ENCODE measurements at regions not wholly inside any gene's neighbourhood (a gene's known extent, or its start where the extent isn't known, plus 50 kb on each side); places are given as distances from the start of the nearest gene placed in this dataset.
A peak's percentile ranks its signal among the peaks of the same experiment; 100 is the strongest.
"Not testable (repeated sequence)": the region's sequence is repeated elsewhere in the genome, so short reads cannot be mapped to it uniquely, and the experiment has no call there.

DNA sequence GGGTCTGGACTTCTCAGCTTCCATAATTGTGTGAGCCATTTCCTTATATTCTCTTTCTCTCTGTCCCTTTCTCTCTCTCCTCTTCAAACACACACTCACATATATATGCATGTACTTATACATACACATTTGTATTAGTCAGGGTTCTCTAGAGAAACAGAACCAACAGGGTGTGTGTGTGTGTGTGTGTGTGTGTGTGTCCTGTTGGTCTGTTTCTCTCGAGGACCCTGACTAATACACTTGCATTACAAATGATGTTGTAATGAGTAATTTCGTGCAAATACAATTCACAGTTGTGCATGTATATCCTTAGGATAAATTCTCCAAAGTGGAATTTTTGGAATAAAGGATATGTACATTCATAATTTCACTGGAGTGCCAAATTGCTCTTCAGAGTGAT, 115.3 kb downstream of the NPIPB5 start:
- peak; percentile 46 for DNase-seq (ENCODE audit: low read depth)

GRCh38 chr16:22627043-22627442, 116.4 kb downstream of the NPIPB5 start:
- DNase-seq (ENCODE audit: low read depth) = no peak

DNA sequence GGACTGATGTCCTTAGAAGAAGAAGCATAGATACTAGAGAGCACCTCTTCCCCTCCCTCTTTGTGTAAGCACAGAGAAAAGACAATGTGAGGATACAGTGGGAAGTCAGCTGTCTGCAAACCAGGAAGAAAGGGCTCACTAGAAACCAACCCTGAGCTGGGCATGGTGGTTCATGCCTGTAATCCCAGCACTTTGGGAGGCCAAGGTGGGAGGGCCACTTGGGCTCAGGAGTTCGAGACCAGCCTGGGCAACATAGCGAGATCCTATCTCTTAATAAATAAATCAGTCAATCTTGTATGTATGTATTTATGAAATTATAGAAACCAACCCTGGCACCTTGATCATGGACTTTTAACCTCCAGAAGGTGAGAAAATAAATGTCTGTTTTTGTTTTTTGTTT, 118.3 kb downstream of the NPIPB5 start:
- no peak for DNase-seq (ENCODE audit: low read depth)

GRCh38 chr16:22630242-22630641, 119.6 kb downstream of the NPIPB5 start:
- no peak for DNase-seq (ENCODE audit: low read depth)

- no peak for DNase-seq (ENCODE audit: low read depth)
These were observed 120.6 kb downstream of the NPIPB5 start for GRCh38 chr16:22631264-22631663.

GRCh38 chr16:22632606-22633005, 121.9 kb downstream of the NPIPB5 start:
- no peak for DNase-seq (ENCODE audit: low read depth)

DNA sequence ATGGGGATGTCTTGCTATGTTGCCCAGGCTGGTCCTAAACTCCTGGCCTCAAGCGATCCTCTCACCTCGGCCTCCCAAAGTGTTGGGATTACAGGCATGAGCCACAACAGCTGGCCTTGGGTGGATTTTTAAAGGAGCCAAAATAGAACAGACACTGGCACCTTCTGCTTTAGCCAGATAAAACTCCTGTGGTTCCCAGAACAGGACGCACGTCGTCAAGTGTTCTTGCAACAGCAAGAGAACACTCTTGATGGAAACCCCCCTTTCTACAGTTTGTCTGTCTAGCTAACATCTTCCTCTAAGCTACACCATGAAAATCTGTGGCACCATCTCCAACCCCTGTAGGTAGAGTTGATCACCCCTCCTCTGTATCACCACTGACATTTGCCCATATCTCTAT, 122.6 kb downstream of the NPIPB5 start:
- DNase-seq (ENCODE audit: low read depth) = no peak

GRCh38 chr16:22633799-22634198, 123.1 kb downstream of the NPIPB5 start:
- no peak for DNase-seq (ENCODE audit: low read depth)

DNA sequence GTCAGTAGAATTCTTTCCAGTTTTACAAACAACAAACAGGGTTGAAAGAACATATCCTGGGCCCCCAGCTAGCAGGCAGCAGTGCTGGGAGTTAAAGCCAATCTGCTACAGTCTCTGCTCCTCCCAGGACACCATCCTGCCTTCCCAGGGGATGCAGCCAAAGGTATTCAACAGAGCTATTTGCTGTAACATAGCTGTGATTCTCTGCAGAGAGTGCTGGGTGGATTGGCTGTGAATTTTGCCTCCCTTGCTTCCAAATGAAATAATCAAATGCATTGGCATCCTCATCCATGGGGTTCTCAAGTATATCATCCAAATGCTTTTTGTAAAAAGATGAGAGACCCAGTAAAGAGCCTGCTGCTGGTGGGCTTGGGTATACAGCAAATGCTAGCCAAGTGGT, 124.3 kb downstream of the NPIPB5 start:
- no peak for DNase-seq (ENCODE audit: low read depth)

DNA sequence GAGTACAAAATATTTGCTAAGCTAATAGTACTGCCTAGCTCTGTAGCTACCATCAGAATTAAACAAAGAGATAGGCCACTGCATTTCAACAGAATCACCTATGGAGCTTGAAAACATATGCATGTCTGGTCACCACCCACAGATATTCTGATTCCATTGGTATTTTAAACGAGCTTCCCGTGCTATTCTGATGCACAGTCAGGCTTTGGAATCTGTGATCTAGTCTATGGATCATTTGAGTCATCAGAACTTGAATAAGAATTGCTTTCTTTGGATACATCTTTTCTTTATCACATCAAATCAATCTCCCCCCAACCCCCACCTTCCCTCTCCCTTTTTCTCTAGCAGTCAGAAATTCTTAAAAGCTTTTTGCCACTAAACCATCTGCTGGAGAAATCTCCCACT, 124.7 kb downstream of the NPIPB5 start:
- peak; percentile 27 for DNase-seq (ENCODE audit: low read depth)

GRCh38 chr16:22635801-22636200, 125.1 kb downstream of the NPIPB5 start:
- no peak for DNase-seq (ENCODE audit: low read depth)

- DNase-seq (ENCODE audit: low read depth) = peak; percentile 75
These were observed 127.9 kb downstream of the NPIPB5 start for GRCh38 chr16:22638393-22639206.

- DNase-seq (ENCODE audit: low read depth) = peak; percentile 50
These were observed 130.5 kb downstream of the NPIPB5 start for GRCh38 chr16:22641131-22641628.

DNA sequence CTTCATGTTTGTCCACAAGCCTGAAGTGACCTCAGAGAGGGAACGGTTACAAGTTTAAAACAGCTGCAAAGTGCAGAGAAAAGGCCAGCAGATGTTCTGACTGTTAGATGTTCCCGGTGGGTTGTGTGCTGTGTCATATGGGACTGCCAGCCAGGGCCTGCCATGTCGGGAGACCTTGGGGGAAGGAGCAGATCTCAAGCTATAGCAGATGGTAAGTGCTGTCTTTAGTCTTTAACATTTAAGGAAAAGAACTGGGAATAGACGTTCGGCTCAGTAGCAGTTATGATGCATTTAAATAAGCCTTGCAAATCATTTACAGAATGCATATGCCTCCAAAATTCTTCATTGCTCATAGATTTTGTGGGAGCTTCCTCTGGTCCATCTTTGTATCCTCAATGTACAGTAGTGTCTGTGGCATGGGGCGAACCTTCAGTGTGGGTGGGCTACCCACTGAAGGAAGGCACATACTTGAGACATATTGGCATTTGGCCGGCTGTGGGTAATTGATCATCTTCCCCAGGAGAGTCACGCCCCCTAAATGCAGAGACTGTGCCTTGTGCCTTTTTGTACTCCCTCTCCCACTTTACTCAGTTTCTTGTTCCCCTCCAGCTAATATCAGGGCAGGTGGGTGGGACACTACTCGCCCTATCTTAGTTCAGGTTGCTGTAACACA, 131.9 kb downstream of the NPIPB5 start:
- no peak for DNase-seq (ENCODE audit: low read depth)

DNA sequence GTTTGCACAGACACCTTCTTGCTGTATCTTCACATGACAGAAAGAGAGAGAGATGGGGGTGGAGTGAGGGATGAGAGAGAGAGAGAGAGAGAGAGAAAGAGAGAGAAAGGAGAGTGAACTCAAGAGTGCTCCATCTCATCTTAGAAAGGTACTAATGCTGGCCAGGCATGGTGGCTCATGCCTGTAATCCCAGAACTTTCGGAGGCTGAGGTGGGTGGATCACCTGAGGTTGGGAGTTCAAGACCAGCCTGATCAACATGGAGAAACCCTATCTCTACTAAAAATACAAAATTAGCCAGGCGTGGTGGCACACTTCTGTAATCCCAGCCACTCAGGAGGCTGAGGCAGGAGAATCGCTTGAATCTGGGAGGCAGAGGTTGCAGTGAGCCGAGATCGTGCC, 132.5 kb downstream of the NPIPB5 start:
- DNase-seq (ENCODE audit: low read depth) = not testable (repeated sequence)

DNA sequence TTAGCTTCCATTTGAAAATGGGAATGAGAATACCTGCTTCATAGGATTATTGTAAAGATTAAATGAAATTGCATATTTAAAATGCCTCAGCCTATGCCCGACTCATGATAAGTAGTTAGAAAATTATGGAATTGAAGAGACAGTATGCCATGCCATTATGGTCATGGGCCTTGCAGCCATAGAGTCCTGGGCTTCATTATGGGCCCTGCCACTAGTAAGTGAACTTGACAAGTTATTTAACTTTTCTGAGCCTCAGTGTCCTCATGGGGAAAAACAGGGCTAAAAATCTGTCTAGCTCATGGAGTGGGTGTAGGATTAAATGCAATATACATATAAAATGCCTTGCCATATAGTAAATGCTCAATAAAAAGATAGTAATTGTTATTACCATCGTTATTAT, 133.2 kb downstream of the NPIPB5 start:
- DNase-seq (ENCODE audit: low read depth) = no peak

- no peak for DNase-seq (ENCODE audit: low read depth)
These were observed 135.2 kb downstream of the NPIPB5 start for GRCh38 chr16:22645868-22646267.

DNA sequence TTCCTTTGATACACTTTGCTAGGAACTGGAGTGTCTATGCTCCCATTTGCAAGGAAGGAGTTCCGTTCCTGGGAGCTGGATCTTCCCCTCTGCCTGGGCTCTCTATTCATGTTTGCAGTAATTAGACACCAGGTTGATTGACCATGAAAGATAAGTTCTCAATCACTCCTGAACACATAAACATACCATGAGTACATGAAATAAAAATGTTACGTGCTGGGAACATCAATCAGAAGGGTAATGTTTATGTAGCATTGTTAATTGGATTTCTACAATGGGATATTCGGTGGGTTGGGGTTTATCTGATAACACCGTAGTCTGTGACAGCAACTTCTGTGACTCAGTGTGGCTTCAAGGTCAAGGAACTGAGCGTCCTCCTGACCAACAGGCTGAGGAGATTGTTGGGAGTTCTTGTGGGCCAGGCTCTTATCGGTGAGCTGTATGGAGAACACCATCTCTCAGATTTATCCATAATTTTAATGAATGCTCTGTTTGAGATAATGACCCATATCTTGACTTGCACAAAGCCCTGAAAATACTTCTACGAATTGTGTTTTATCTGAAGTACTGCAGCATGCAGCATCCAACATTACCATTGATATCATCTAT, 136.4 kb downstream of the NPIPB5 start:
- no peak for DNase-seq (ENCODE audit: low read depth)

GRCh38 chr16:22648141-22648540, 137.4 kb downstream of the NPIPB5 start:
- DNase-seq (ENCODE audit: low read depth) = no peak

DNA sequence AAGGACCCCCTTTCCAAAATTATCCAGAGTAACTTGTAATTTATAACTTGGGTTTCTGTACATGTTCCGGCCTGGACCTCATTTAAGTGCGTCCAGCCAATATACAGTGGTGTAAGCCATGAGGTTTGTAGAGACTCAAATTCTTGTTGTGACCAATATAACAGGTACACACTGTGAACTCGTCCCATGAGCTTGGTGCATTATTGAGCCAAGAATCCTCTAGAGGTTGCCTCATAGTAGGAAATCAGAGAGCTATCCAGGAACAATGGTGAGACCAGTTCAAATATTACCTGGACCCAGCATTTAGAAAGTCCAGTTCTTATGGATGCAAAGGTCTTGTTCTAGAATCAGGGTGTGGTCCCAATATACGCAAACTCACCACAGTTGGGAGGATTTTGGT, 138.2 kb downstream of the NPIPB5 start:
- DNase-seq (ENCODE audit: low read depth) = no peak

DNA sequence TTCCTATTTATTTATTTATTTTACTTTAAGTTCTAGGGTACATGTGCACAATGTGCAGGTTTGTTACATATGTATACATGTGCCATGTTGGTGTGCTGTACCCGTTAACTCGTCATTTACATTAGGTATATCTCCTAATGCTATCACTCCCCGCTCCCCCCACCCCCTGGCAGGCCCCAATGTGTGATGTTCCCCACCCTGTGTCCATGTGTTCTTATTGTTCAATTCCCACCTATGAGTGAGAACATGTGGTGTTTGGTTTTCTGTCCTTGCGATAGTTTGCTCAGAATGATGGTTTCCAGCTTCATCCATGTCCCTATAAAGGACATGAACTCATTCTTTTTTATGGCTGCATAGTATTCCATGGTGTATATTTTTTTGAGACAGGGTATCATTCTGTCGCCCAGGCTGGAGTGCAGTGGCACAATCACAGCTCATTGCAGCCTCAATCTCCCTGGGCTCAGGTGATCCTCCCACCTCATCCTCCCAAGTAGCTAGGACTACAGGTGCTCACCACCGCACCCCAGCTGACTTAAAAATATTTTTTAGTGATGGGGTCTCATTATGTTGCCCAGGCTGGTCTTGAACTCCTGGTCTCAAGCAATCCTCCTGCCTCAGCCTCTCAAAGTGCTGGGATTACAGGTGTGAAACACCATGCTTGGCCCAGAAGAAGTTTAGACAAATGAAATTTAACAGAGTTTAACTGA, 140.6 kb downstream of the NPIPB5 start:
- DNase-seq (ENCODE audit: low read depth) = not testable (repeated sequence)

- DNase-seq (ENCODE audit: low read depth) = no peak
These were observed 141.8 kb downstream of the NPIPB5 start for GRCh38 chr16:22652463-22652845.

Measured in ELR (cell line).